SK-N-SH treated with all-trans-retinoic acid at 6 μM for 48 hours (cell line): ENCODE measurements at regions not wholly inside any gene's neighbourhood (a gene's known extent, or its start where the extent isn't known, plus 50 kb on each side); places are given as distances from the start of the nearest gene placed in this dataset.

Source experiments
- ARNTL ChIP-seq: fragments of 450-650 bp; formaldehyde crosslinking; IDR thresholded peaks from 2 replicates; pipeline ENCODE4 v1.5.0; 2020; ENCODE audit warnings: low read depth, mild to moderate bottlenecking, moderate library complexity, borderline replicate concordance
- BACH2 ChIP-seq: fragments of 250-450 bp; sonication (Bioruptor Pico); IDR thresholded peaks from 2 replicates; pipeline ENCODE4 v1.9.0; 2021; ENCODE audit warnings: mild to moderate bottlenecking, borderline replicate concordance
- ESRRG ChIP-seq: fragments of 250-450 bp; sonication (Bioruptor Pico); IDR thresholded peaks from 2 replicates; pipeline ENCODE4 v1.6.1; 2021; ENCODE audit warnings: mild to moderate bottlenecking
- GLIS3 ChIP-seq: fragments of 250-450 bp; sonication (Bioruptor Pico); IDR thresholded peaks from 2 replicates; pipeline ENCODE4 v1.5.0; 2020; ENCODE audit warnings: mild to moderate bottlenecking, moderate library complexity
- RARB ChIP-seq: fragments of 250-450 bp; sonication (Bioruptor Pico); IDR thresholded peaks from 2 replicates; pipeline ENCODE4 v1.8.0; 2021; ENCODE audit warnings: mild to moderate bottlenecking, moderate library complexity
- SNAI2 ChIP-seq: fragments of 250-450 bp; sonication (Bioruptor Pico); IDR thresholded peaks from 2 replicates; pipeline ENCODE4 v1.5.0; 2020; ENCODE audit warnings: mild to moderate bottlenecking, moderate library complexity
- ZC3H10 ChIP-seq: fragments of 250-450 bp; sonication (Bioruptor Pico); IDR thresholded peaks from 2 replicates; pipeline ENCODE4 v1.5.1; 2021; ENCODE audit warnings: mild to moderate bottlenecking, moderate library complexity
- ZFP30 ChIP-seq: fragments of 450-650 bp; formaldehyde crosslinking; IDR thresholded peaks from 2 replicates; pipeline ENCODE4 v1.5.0; 2022; ENCODE audit warnings: mild to moderate bottlenecking, moderate library complexity
- ZNF8 ChIP-seq: fragments of 450-650 bp; formaldehyde crosslinking; IDR thresholded peaks from 2 replicates; pipeline ENCODE4 v1.5.0; 2020; ENCODE audit warnings: mild to moderate bottlenecking, moderate library complexity
- TF ChIP-seq, protein P1 (sequence below): fragments of 250-450 bp; sonication (Bioruptor Pico); IDR thresholded peaks from 2 replicates; pipeline ENCODE4 v1.8.0; 2020; ENCODE audit warnings: mild to moderate bottlenecking, moderate library complexity, borderline replicate concordance

DNA sequence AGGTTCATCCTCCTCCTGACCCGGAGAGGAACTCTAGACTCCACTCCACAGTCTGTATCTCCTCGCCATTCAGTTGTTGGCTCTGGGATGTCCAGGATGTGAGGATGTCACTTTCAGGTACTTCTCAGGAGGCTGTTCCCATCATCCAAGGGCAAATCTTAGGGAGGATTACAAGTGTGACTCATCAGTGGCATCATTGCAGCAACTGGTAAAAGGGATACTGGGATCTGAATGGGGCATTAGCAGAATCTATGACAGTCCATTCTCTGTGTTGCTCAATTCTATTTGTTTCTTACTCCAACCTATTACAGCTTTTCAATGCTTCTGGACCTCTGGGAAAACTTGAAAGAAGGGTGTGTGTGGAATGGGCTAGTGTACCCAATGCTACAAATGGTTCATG is 81.5 kb upstream of the FN1 start:
- TF ChIP-seq, protein P1, sequence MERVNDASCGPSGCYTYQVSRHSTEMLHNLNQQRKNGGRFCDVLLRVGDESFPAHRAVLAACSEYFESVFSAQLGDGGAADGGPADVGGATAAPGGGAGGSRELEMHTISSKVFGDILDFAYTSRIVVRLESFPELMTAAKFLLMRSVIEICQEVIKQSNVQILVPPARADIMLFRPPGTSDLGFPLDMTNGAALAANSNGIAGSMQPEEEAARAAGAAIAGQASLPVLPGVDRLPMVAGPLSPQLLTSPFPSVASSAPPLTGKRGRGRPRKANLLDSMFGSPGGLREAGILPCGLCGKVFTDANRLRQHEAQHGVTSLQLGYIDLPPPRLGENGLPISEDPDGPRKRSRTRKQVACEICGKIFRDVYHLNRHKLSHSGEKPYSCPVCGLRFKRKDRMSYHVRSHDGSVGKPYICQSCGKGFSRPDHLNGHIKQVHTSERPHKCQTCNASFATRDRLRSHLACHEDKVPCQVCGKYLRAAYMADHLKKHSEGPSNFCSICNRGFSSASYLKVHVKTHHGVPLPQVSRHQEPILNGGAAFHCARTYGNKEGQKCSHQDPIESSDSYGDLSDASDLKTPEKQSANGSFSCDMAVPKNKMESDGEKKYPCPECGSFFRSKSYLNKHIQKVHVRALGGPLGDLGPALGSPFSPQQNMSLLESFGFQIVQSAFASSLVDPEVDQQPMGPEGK (CRISPR knock-in tag), result no peak
- TF ChIP-seq ZNF8, result no peak
- TF ChIP-seq ARNTL (CRISPR knock-in tag), result no peak
- TF ChIP-seq ZC3H10 (CRISPR knock-in tag), result no peak
- TF ChIP-seq ZFP30 (CRISPR knock-in tag), result no peak
- no peak for TF ChIP-seq SNAI2 (CRISPR knock-in tag)
- no peak for TF ChIP-seq ESRRG (CRISPR knock-in tag)
- TF ChIP-seq RARB, result no peak
- no peak for TF ChIP-seq BACH2 (CRISPR knock-in tag)
- no peak for TF ChIP-seq GLIS3
